Esophagus muscularis mucosa (tissue), 4 donors: ENCODE measurements at regions not wholly inside any gene's neighbourhood (a gene's known extent, or its start where the extent isn't known, plus 50 kb on each side); places are given as distances from the start of the nearest gene placed in this dataset.
"Not testable (repeated sequence)": the region's sequence is repeated elsewhere in the genome, so short reads cannot be mapped to it uniquely, and the experiment has no call there.

Experiments used
- DNase-seq: peaks from one replicate; pipeline ENCODE4 v3.0.0-alpha.2; 2017; ENCODE audit errors: extremely low spot score
- H3K27ac ChIP-seq, 4 donors: fragments of 200-600 bp; sonication (generic); replicated peaks in 1 of 4; 1 replicate in 3 of 4; 2 replicates in 1 of 4; pipeline ENCODE4 v1.5.1; 2016 to 2019; ENCODE audit warnings: mild to moderate bottlenecking in 1 of 4
- H3K27me3 ChIP-seq, 4 donors: fragments of 200-600 bp; sonication (generic); one replicate each; pipeline versions ENCODE4 v1.5.1 to v1.6.0; 2016 to 2019
- H3K36me3 ChIP-seq, 4 donors: fragments of 200-600 bp; sonication (generic); one replicate each; pipeline ENCODE4 v1.5.1; 2016 to 2019
- H3K4me1 ChIP-seq, 4 donors: fragments of 200-600 bp; sonication (generic); one replicate each; pipeline ENCODE4 v1.5.1; 2016 to 2019
- H3K4me3 ChIP-seq, 4 donors: fragments of 200-600 bp; sonication (generic); 1 replicate in 2 of 4; 2 replicates in 2 of 4; pipeline ENCODE4 v1.5.1; 2016 to 2019; ENCODE audit warnings: mild to moderate bottlenecking in 4 of 4, moderate library complexity in 1 of 4
- H3K9me3 ChIP-seq, 4 donors: fragments of 200-600 bp; sonication (generic); 1 replicate in 3 of 4; 2 replicates in 1 of 4; pipeline ENCODE4 v1.5.1; 2016 to 2019
- EP300 ChIP-seq: sonication (generic); formaldehyde crosslinking; IDR thresholded peaks from one replicate; pipeline ENCODE4 v1.6.1; 2017; ENCODE audit warnings: antibody characterized with exemption
- POLR2A ChIP-seq: fragments of 450-650 bp; IDR thresholded peaks from one replicate; pipeline ENCODE4 v1.6.1; 2017; ENCODE audit warnings: antibody characterized with exemption, moderate library complexity, mild to moderate bottlenecking, low read depth
- POLR2AphosphoS5 ChIP-seq, 2 donors: sonication (generic); formaldehyde crosslinking; IDR thresholded peaks; one replicate each; pipeline ENCODE4 v1.6.1; 2017; ENCODE audit warnings: antibody characterized with exemption in 2 of 2
- WGBS: methylation state at CpG from one replicate; pipeline ENCODE4 v1.1.5; 2018; 5-methylcytosine and 5-hydroxymethylcytosine counted together
- intact Hi-C: fragments of 100-400 bp; cut with DNase I; formaldehyde crosslinking; loops from one replicate; pipeline ENCODE4 v1.15.1; 2023
- TF ChIP-seq, protein P1 (sequence below), 3 experiments: fragments of 200-600 bp in 2 of 3; fragments of 450-650 bp in 1 of 3; sonication (generic) in 2 of 3; IDR thresholded peaks; one replicate each; pipeline ENCODE4 v1.5.1; 2017 to 2019; ENCODE audit warnings: antibody characterized with exemption in 3 of 3, mild to moderate bottlenecking in 2 of 3, moderate library complexity in 1 of 3

DNA sequence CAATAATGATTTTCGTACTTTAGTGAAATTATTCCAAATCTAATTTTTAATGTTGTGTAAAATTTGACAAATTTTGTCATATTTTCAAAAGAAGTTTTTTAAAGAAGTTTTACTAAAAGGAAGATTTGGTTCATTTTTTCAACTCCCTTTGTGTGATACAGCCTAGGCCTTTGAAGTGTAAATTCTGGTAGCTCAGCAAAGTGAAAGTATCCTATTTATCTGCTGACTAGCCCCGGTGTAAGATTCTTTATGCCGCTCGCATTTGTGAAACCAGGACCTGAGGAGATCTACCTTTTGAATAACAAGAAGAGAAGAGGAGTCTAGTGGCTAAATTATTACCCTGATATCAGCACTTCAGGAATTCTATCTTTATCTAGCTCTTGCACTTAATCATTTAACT, 177.4 kb downstream of the JRKL start:
- Histone ChIP-seq H3K36me3 (no peaks in the 10 kb centered on the region), H3K4me3 (peak overlapping the region in 1 of 4 donors; percentile 21), H3K4me1 (no peaks in the 10 kb centered on the region), H3K27ac (no peak overlapping the region), H3K27me3 (no peaks in the 10 kb centered on the region), H3K9me3 (no peaks in the 10 kb centered on the region)
- intact Hi-C loops = no loop called here
- TF ChIP-seq POLR2AphosphoS5 (IDR thresholded peaks at IDR 0.05) (no peak), EP300 (no peak), POLR2A (no peak)
- TF ChIP-seq, protein P1, sequence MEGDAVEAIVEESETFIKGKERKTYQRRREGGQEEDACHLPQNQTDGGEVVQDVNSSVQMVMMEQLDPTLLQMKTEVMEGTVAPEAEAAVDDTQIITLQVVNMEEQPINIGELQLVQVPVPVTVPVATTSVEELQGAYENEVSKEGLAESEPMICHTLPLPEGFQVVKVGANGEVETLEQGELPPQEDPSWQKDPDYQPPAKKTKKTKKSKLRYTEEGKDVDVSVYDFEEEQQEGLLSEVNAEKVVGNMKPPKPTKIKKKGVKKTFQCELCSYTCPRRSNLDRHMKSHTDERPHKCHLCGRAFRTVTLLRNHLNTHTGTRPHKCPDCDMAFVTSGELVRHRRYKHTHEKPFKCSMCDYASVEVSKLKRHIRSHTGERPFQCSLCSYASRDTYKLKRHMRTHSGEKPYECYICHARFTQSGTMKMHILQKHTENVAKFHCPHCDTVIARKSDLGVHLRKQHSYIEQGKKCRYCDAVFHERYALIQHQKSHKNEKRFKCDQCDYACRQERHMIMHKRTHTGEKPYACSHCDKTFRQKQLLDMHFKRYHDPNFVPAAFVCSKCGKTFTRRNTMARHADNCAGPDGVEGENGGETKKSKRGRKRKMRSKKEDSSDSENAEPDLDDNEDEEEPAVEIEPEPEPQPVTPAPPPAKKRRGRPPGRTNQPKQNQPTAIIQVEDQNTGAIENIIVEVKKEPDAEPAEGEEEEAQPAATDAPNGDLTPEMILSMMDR (IDR thresholded peaks at IDR 0.05) = no peak
- no peak for DNase-seq
- WGBS = 58% methylated on average over 4 of the region's 4 CpGs

DNA sequence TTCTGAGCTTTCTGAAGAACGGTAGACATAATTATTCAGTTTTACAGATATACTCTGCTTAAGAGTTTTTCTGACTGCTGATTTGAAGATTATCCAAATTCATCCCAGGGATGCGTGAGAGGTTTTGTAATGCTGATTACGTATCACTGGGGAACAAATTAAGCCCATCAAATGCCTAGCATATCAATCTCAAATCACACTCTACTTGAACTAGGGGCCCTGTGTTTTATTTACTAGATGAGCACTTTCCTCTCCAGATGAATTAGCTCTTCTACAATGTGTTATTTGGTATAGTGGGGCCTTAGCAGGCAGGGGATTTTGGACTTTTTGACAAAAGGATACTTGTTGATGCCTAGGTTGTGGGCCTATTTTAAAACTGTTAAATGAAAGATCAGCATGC, 177.9 kb downstream of the JRKL start:
- Histone ChIP-seq H3K9me3 (peaks cover 0 to 2% (median 0%) of the 10 kb centered on the region in 4 donors), H3K36me3 (no peaks in the 10 kb centered on the region), H3K4me3 (no peak overlapping the region), H3K27me3 (no peaks in the 10 kb centered on the region), H3K4me1 (no peaks in the 10 kb centered on the region), H3K27ac (no peak overlapping the region)
- WGBS = 41% methylated on average over 3 of the region's 3 CpGs
- intact Hi-C loops = no loop called here
- no peak for DNase-seq
- TF ChIP-seq EP300 = no peak
- no peak for TF ChIP-seq POLR2A
- TF ChIP-seq, protein P1 (IDR thresholded peaks at IDR 0.05) = no peak
- no peak for TF ChIP-seq POLR2AphosphoS5 (IDR thresholded peaks at IDR 0.05)

DNA sequence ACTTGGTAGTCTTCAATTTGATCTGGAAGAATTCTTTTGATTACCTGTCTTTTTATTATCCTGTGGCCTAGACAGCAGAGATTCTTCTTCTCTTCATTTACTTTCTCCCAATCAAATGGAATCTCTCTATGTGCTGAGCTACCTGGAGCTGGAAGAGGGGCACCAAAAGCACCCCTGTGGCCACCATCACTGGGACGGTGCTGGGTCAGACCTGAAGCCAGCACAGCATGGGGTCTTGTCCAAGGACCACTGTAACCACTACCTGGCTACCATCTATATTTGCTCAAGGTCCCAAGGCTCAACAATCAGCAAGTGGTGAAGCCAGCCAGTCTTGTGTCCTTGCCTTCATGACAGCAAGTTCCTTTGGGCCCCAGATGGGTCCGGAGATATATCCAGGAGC, 186.6 kb downstream of the JRKL start:
- H3K27ac ChIP-seq = no peak overlapping the region
- no peaks in the 10 kb centered on the region for H3K27me3 ChIP-seq
- intact Hi-C loops = no loop called here
- DNase-seq = no peak
- no peak overlapping the region for H3K4me3 ChIP-seq
- no peaks in the 10 kb centered on the region for H3K36me3 ChIP-seq
- H3K9me3 ChIP-seq = peaks cover 0 to 3% (median 0%) of the 10 kb centered on the region in 4 donors
- no peak for TF ChIP-seq POLR2AphosphoS5 (IDR thresholded peaks at IDR 0.05)
- TF ChIP-seq POLR2A = no peak
- H3K4me1 ChIP-seq = no peaks in the 10 kb centered on the region
- WGBS = 91% methylated on average over 1 of the region's 2 CpGs

DNA sequence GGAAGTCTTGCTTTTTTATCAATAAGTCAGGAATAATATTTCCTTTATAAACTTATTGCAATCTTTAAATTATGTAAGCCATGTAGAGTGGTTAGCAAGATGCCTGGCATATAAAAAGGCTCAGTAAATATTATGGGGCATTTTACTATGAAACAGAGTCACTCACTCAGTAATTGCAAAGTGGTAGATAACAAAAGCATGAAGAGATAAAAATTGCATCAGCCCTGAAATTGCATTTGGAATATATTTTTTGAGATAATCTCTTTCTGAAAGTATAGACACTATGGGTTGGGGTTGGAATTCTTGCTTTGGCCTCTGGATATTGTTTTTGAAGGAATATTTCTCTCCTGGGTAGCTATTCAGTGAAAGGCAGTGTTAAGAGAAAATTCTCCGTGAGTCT, 188.6 kb downstream of the JRKL start:
- Histone ChIP-seq H3K9me3 (no peaks in the 10 kb centered on the region), H3K4me1 (no peaks in the 10 kb centered on the region), H3K4me3 (no peak overlapping the region), H3K36me3 (no peaks in the 10 kb centered on the region), H3K27me3 (no peaks in the 10 kb centered on the region), H3K27ac (no peak overlapping the region)
- WGBS = 88% methylated on average over 1 of the region's 1 CpG
- TF ChIP-seq POLR2A = no peak
- no peak for TF ChIP-seq EP300
- no peak for TF ChIP-seq POLR2AphosphoS5 (IDR thresholded peaks at IDR 0.05)
- TF ChIP-seq, protein P1 (IDR thresholded peaks at IDR 0.05) = no peak
- no peak for DNase-seq
- intact Hi-C loops = no loop called here

DNA sequence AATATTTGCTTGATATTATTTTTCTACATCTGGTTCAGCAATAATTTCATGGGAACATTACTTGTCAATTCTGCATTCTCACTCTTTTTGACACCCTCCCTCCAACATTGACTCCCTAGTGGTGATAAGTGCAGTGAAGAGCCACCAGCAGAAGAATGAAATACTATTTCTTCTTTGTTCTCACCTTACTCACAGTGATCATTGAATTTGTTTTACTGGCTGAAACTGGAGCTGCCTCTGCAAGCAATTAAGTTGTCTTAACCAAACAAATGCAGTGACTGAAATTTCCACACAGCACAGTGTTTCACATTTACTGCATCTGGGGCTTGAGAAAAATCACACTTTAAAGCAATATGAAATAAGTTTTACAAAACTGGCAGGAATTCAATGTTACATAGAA, 189.8 kb downstream of the JRKL start:
- intact Hi-C loops = no loop called here
- Histone ChIP-seq H3K36me3 (no peaks in the 10 kb centered on the region), H3K4me3 (no peak overlapping the region), H3K27me3 (no peaks in the 10 kb centered on the region), H3K4me1 (no peaks in the 10 kb centered on the region), H3K27ac (no peak overlapping the region), H3K9me3 (no peaks in the 10 kb centered on the region)
- no peak for TF ChIP-seq POLR2AphosphoS5 (IDR thresholded peaks at IDR 0.05)
- DNase-seq = no peak

DNA sequence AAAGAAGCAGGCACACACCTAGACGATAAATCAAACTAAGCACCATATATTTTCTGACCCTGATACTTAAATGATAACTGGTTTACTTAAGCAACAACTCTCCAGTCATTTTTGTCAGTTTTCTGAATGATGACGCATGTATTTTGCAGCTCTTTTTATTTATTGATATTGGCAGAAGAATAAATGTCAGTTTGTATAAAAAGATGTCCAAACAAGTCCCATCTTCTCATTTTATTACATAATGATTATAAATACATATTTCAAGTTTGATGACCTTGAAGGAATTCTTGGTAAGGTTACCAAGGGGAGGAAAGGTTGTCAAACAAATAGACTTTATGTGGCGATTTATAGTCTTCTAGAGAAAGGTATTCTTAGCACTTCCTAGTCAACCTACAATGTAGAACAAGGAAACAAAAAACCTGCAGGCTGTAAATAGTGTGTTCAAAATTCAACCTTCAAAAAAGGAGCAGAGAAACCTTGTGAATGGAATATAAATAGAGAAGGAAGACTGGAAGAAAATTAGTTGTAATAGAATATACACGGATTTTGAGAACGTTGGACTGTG, 190.7 kb downstream of the JRKL start:
- intact Hi-C loops = no loop called here

DNA sequence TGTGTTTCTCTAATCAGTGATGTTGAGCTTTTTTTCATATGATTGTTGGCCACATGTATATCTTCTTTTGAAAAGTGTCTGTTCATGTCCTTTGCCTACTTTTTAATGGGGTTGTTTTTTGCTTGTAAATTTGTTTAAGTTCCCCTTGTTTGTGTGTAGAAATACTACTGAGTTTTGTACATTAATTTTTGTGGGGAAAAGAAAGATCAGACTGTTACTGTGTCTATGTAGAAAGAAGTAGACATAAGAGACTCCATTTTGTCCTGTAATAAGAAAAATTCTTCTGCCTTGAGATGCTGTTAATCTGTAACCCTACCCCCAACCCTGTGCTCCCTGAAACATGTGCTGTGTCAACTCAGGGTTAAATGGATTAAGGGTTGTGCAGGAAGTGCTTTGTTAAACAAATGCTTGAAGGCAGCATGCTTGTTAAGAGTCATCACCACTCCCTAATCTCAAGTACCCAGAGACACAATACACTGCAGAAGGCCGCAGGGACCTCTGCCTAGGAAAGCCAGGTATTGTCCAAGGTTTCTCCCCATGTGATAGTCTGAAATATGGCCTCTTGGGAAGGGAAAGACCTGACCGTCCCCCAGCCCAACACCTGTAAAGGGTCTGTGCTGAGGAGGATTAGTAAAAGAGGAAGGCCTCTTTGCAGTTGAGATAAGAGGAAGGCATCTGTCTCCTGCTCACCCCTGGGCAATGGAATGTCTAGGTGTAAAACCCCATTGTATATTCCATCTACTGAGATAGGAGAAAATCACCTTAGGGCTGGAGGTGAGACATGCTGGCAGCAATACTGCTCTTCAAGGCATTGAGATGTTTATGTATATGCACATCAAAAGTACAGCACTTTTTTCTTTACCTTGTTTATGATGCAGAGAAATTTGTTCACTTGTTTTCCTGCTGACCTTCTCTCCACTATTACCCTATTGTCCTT, 196.4 kb downstream of the JRKL start:
- H3K36me3 ChIP-seq, H3K27me3 ChIP-seq, H3K27ac ChIP-seq, DNase-seq, H3K4me3 ChIP-seq, intact Hi-C loops, H3K4me1 ChIP-seq, H3K9me3 ChIP-seq: not testable (repeated sequence)
- WGBS = 87% methylated on average over 2 of the region's 2 CpGs

More for the DNA sequence above, 190.7 kb downstream of the JRKL start:
- H3K27ac ChIP-seq = no peak overlapping the region
- 23% methylated on average over 5 of the region's 5 CpGs for WGBS
- H3K36me3 ChIP-seq = no peaks in the 10 kb centered on the region
- no peak for TF ChIP-seq POLR2A
- TF ChIP-seq POLR2AphosphoS5 (IDR thresholded peaks at IDR 0.05) = no peak
- no peak for TF ChIP-seq EP300
- TF ChIP-seq, protein P1 (IDR thresholded peaks at IDR 0.05) = no peak
- no peaks in the 10 kb centered on the region for H3K9me3 ChIP-seq
- DNase-seq = no peak
- no peaks in the 10 kb centered on the region for H3K4me1 ChIP-seq
- H3K4me3 ChIP-seq = no peak overlapping the region
- H3K27me3 ChIP-seq = no peaks in the 10 kb centered on the region

DNA sequence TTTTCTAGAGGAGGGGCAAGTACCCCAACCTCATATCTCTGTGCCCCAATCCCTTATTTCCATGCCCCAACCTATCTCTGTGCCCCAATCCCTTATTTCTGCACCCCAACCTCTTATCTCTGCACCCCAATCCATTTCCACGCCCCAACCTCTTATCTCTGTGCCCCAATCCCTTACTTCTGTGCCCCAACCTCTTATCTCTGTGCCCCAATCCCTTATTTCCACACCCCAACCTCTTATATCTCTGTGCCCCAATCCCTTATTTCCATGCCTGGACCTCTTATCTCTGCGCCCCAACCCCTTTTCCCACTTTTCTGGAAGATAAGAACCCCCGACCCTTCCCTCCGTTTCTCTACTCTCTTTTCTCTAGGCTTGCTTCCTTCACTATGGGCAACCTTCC, 199.0 kb downstream of the JRKL start:
- H3K4me3 ChIP-seq, H3K36me3 ChIP-seq, H3K27ac ChIP-seq, H3K27me3 ChIP-seq, DNase-seq, H3K9me3 ChIP-seq, intact Hi-C loops, H3K4me1 ChIP-seq: not testable (repeated sequence)
- 72% methylated on average over 4 of the region's 4 CpGs for WGBS
